ENCODE measurements at regions not wholly inside any gene's neighbourhood (a gene's known extent, or its start where the extent isn't known, plus 50 kb on each side); places are given as distances from the start of the nearest gene placed in this dataset.

DNA sequence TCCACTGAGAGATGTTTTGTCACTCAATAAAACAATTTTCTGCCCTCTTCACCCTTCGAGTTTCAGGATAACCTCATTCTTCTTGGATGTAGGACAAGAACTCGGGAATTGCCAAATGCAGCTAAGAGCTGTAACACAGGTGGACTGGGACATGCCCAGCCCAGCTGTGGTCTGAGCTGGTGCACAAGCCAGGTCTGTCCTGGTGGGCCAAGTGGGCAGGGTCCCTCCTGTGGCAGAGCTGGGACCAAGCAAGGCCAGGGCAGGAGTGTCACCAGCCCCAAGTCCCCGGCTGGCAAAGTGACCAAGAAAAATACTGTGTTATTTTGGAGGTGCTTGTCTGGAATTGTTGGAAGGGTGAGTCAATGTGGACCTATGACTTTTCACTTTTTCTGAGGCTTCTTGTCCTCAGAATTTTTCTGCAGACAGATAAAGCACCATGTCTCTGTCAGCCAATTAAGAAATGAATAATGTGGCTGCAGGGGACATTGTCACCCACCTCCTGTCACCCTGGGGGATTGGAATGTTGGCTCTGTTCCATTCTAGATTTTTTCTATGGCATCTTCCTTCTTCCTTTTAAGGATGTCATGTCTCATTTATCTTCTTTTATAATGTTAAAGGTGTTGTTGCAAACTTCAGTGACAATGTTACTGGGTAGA lies 645.2 kb upstream of the EPHA6 start:
- Mint-ChIP-seq H3K4me3 (no peak overlapping the region), H3K4me1 (no peaks in the 10 kb centered on the region), H3K27ac (no peak overlapping the region), H3K27me3 (no peaks in the 10 kb centered on the region), H3K9me3 (no peaks in the 10 kb centered on the region), H3K36me3 (ENCODE audit: low read depth) (no peaks in the 10 kb centered on the region)
- DNase-seq, result no peak
- intact Hi-C loops (cut with micrococcal nuclease), result no loop called here

DNA sequence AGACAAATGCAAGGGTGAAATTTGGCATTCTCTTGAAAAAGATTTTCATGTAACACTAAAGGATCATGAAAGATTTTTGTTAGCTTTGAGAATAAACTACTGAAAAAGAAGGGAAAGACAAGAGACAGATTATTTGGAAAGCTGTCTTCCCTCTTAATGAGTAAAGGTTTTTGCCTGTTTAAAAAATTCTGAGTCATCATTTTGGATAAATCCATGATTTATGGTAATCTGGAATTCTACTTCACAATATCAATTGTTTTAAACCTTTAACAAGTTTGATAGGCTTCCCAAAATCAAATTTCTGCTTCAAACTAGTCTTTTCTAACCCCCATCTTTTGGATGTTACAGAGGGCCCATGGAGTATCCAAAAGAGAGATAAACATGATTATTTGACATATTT lies 641.5 kb upstream of the EPHA6 start:
- H3K27ac Mint-ChIP-seq, result no peak overlapping the region
- H3K4me3 Mint-ChIP-seq, result no peak overlapping the region
- DNase-seq, result no peak
- no peaks in the 10 kb centered on the region for H3K4me1 Mint-ChIP-seq
- intact Hi-C loops (cut with micrococcal nuclease), result no loop called here
- H3K36me3 Mint-ChIP-seq (ENCODE audit: low read depth), result no peaks in the 10 kb centered on the region
- no peaks in the 10 kb centered on the region for H3K9me3 Mint-ChIP-seq
- H3K27me3 Mint-ChIP-seq, result no peaks in the 10 kb centered on the region

DNA sequence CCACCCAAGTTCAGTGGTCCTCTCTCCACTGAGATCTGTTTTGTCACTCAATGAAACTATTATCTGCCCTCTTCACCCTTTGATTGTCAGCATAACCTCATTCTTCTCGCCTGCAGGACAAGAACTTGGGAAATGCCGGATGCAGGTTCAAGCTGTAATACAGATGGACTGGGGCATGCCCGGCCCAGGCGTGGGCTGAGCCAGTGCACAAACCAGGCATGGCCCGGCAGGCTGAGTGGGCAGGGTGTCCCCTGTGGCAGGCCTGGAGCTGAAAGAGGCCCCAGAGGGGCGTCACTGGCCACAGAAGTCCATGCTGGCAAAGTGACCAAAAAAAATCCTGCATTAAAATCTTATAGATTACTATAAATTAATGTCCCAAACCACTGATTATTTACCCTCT lies 638.9 kb upstream of the EPHA6 start:
- no peak for DNase-seq
- H3K9me3 Mint-ChIP-seq, result no peaks in the 10 kb centered on the region

GRCh38 chr3:96182756-96183155 lies 631.6 kb upstream of the EPHA6 start:
- no peaks in the 10 kb centered on the region for H3K4me1 Mint-ChIP-seq
- H3K27ac Mint-ChIP-seq, result no peak overlapping the region
- no peak overlapping the region for H3K4me3 Mint-ChIP-seq
- intact Hi-C loops (cut with micrococcal nuclease), result no loop called here
- no peak for DNase-seq
- no peaks in the 10 kb centered on the region for H3K27me3 Mint-ChIP-seq
- no peaks in the 10 kb centered on the region for H3K9me3 Mint-ChIP-seq
- H3K36me3 Mint-ChIP-seq (ENCODE audit: low read depth), result no peaks in the 10 kb centered on the region

More for the DNA sequence above, 638.9 kb upstream of the EPHA6 start:
- Mint-ChIP-seq H3K27ac (no peak overlapping the region), H3K27me3 (no peaks in the 10 kb centered on the region), H3K4me3 (no peak overlapping the region), H3K36me3 (ENCODE audit: low read depth) (no peaks in the 10 kb centered on the region), H3K4me1 (no peaks in the 10 kb centered on the region)
- intact Hi-C loops (cut with micrococcal nuclease), result no loop called here

DNA sequence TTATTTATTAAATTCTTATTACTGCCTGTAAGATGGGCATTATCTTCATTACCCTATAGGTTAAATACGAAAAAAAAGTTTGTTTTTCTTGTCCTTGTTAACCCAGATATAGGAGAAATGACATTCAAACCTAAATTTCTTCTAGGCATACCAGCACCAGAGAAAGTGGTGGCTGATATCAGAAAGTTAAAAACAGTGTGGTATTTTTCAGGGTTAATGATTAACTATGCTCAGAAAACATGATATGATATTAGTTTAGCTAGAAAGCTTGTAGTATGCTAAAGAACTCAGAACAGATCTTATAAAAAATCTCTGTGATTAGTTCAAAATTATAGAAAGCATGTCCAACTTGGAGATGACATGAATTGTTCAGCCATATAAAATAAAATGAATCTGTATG lies 630.5 kb upstream of the EPHA6 start:
- H3K4me3 Mint-ChIP-seq, result no peak overlapping the region
- no peak for DNase-seq
- H3K27me3 Mint-ChIP-seq, result no peaks in the 10 kb centered on the region
- H3K9me3 Mint-ChIP-seq, result peaks cover 5% of the 10 kb centered on the region
- no peaks in the 10 kb centered on the region for H3K36me3 Mint-ChIP-seq (ENCODE audit: low read depth)
- no peak overlapping the region for H3K27ac Mint-ChIP-seq
- intact Hi-C loops (cut with micrococcal nuclease), result no loop called here
- no peaks in the 10 kb centered on the region for H3K4me1 Mint-ChIP-seq

DNA sequence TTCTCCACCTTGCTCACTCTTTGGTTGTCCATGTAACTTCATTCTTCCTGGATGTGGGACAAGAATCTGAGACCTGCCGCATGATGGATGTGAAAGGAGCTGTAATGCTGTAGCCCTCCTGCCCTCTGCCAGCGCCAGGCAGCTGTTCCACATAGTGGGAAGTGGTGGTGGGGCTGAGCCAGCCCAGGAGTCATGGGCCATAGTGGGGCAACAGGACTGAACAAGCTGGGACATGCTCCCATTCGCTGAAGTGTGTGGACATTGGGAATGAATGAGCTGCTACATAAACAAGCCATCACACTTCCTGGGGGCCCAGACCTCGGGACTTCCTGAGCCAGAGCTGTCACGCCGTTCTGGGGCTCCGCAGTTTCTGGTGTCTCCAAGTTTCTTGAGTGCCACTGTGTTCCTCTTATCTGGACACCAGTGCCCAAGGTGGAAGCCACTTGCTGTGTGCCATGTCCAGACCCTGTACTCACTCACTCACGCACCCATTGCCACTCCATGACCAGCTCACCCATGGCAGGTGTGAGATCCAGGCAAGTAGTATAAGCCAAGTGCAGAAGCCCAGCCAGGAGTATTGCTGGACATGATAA lies 624.3 kb upstream of the EPHA6 start:
- Mint-ChIP-seq H3K36me3 (ENCODE audit: low read depth) (no peaks in the 10 kb centered on the region), H3K4me1 (no peaks in the 10 kb centered on the region), H3K4me3 (no peak overlapping the region), H3K9me3 (peaks cover 5% of the 10 kb centered on the region), H3K27me3 (no peaks in the 10 kb centered on the region), H3K27ac (no peak overlapping the region)
- no peak for DNase-seq
- intact Hi-C loops (cut with micrococcal nuclease), result no loop called here

- DNase-seq, result no peak
- Mint-ChIP-seq H3K9me3 (peaks cover 3% of the 10 kb centered on the region), H3K4me1 (no peaks in the 10 kb centered on the region), H3K36me3 (ENCODE audit: low read depth) (no peaks in the 10 kb centered on the region), H3K27me3 (no peaks in the 10 kb centered on the region), H3K4me3 (no peak overlapping the region), H3K27ac (no peak overlapping the region)
- intact Hi-C loops (cut with micrococcal nuclease), result no loop called here
Measured at GRCh38 chr3:96192966-96193550, 621.3 kb upstream of the EPHA6 start.

GRCh38 chr3:96200897-96201296 lies 613.5 kb upstream of the EPHA6 start:
- intact Hi-C loops (cut with micrococcal nuclease), result no loop called here
- Mint-ChIP-seq H3K36me3 (ENCODE audit: low read depth) (no peaks in the 10 kb centered on the region), H3K4me3 (no peak overlapping the region), H3K4me1 (no peaks in the 10 kb centered on the region), H3K27me3 (no peaks in the 10 kb centered on the region), H3K27ac (no peak overlapping the region), H3K9me3 (no peaks in the 10 kb centered on the region)
- DNase-seq, result no peak

DNA sequence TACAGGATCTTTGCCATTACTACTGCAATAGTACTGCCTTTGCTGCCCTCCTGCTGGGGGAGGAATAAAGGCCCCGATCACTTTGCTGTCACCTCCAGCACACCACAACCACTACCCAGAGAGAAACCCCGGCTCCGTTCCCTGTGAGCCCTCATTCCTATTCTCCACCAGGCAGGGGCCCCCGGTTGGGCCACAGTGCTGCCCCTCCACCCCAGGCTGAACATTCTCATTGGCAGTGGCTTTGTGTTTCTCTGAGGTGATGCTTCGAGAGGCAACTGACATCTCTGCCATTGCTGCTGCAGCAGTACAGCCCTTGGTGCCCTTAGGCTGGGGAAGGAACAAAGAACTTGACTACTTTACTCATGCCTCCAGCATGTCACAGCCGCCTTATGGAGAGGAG lies 612.9 kb upstream of the EPHA6 start:
- H3K9me3 Mint-ChIP-seq, result no peaks in the 10 kb centered on the region
- H3K36me3 Mint-ChIP-seq (ENCODE audit: low read depth), result no peaks in the 10 kb centered on the region
- no peaks in the 10 kb centered on the region for H3K27me3 Mint-ChIP-seq
- H3K4me3 Mint-ChIP-seq, result no peak overlapping the region
- intact Hi-C loops (cut with micrococcal nuclease), result no loop called here
- no peak overlapping the region for H3K27ac Mint-ChIP-seq
- no peaks in the 10 kb centered on the region for H3K4me1 Mint-ChIP-seq
- no peak for DNase-seq

DNA sequence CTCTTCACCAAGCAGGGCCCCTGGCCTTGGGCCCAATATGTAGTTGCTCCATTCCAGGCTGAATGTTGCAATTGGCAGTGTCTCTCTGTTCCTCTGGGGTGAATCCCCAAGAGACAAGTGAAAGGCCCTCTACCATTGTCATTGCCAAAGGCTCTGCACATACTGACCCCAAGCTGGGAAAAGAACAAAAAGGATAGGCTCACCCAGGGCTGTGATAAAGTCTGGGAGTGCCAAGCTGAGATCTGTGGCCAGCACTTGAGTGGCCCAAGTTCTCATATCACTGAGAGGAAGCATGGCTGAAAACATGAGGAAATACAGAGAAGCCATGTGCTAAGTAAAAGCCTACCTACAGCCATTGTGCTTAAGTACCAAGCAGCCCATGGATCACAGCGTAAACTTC lies 612.2 kb upstream of the EPHA6 start:
- Mint-ChIP-seq H3K4me3 (no peak overlapping the region), H3K9me3 (no peaks in the 10 kb centered on the region), H3K36me3 (ENCODE audit: low read depth) (no peaks in the 10 kb centered on the region), H3K27ac (no peak overlapping the region), H3K4me1 (no peaks in the 10 kb centered on the region), H3K27me3 (no peaks in the 10 kb centered on the region)
- intact Hi-C loops (cut with micrococcal nuclease), result no loop called here
- no peak for DNase-seq

- Mint-ChIP-seq H3K27me3 (no peaks in the 10 kb centered on the region), H3K4me3 (no peak overlapping the region), H3K36me3 (ENCODE audit: low read depth) (no peaks in the 10 kb centered on the region), H3K4me1 (no peaks in the 10 kb centered on the region), H3K9me3 (peaks cover 4% of the 10 kb centered on the region), H3K27ac (no peak overlapping the region)
- intact Hi-C loops (cut with micrococcal nuclease), result no loop called here
- DNase-seq, result no peak
Measured at GRCh38 chr3:96209699-96210098, 604.7 kb upstream of the EPHA6 start.

- intact Hi-C loops (cut with micrococcal nuclease), result no loop called here
- Mint-ChIP-seq H3K4me3 (no peak overlapping the region), H3K9me3 (peaks cover 4% of the 10 kb centered on the region), H3K4me1 (no peaks in the 10 kb centered on the region), H3K36me3 (ENCODE audit: low read depth) (no peaks in the 10 kb centered on the region), H3K27me3 (no peaks in the 10 kb centered on the region), H3K27ac (no peak overlapping the region)
- no peak for DNase-seq
Measured at GRCh38 chr3:96213393-96213792, 601.0 kb upstream of the EPHA6 start.

DNA sequence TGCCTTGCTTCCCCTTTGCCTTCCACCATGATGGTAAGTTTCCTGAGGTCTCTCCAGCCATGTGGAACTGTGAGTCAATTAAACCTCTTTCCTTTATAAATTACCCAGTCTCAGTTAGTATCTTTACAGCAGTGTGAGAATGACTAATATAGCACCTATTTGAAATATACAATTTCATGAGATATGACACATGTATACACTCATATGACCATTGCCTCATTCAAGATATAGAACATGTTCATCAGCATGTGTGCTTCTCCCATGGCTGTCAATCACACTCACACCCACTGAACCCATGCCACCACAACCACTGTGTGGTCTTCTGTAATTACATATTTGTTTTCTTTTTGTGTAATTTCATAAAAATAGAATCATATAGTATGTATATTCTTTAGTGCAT lies 599.5 kb upstream of the EPHA6 start:
- DNase-seq, result no peak
- Mint-ChIP-seq H3K36me3 (ENCODE audit: low read depth) (no peaks in the 10 kb centered on the region), H3K27ac (no peak overlapping the region), H3K4me1 (no peaks in the 10 kb centered on the region), H3K27me3 (no peaks in the 10 kb centered on the region), H3K4me3 (no peak overlapping the region), H3K9me3 (peaks cover 1% of the 10 kb centered on the region)
- intact Hi-C loops (cut with micrococcal nuclease), result no loop called here

DNA sequence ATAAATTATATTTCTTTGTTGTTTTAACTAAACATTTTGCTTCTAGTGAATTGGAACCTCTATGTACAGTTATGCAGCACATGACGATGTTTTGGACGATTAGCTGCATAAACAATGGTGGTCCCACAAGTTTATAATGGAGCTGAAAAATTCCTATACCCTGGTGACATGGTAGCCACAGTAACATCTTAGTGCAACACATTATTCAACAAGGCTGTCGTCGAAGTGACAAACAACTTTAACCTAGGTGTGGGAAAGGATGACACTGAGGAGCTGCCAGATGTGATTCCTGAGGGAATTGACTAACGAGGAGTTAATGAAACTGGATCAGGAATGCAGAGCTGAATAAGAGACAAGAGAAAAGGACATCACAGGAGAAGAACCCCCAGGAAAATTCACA lies 588.9 kb upstream of the EPHA6 start:
- Mint-ChIP-seq H3K27ac (no peak overlapping the region), H3K27me3 (no peaks in the 10 kb centered on the region), H3K4me3 (no peak overlapping the region), H3K4me1 (no peaks in the 10 kb centered on the region), H3K36me3 (ENCODE audit: low read depth) (no peaks in the 10 kb centered on the region), H3K9me3 (no peaks in the 10 kb centered on the region)
- DNase-seq, result no peak
- intact Hi-C loops (cut with micrococcal nuclease), result no loop called here

DNA sequence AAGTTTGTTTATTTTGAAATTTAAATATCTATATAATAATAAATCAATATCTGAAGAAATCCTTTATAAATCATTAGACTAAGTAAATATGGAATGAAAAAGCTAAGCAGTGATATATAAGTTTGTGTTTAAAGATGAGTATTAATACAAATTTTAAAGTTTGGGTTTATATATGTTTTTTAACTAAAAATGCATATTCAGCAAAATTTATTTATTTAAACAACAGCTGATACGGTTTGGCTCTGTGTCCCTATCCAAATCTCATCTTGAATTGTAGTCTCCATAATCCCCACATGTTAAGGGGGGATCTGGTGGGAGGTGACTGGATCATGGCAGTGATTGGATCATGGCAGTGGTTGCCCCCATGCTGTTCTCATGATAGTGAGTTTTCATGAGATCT lies 580.7 kb upstream of the EPHA6 start:
- H3K4me1 Mint-ChIP-seq, result no peaks in the 10 kb centered on the region
- no peaks in the 10 kb centered on the region for H3K36me3 Mint-ChIP-seq (ENCODE audit: low read depth)
- no peak overlapping the region for H3K27ac Mint-ChIP-seq
- H3K27me3 Mint-ChIP-seq, result no peaks in the 10 kb centered on the region
- intact Hi-C loops (cut with micrococcal nuclease), result no loop called here
- DNase-seq, result no peak
- H3K9me3 Mint-ChIP-seq, result no peaks in the 10 kb centered on the region
- H3K4me3 Mint-ChIP-seq, result no peak overlapping the region

All from activated CD4-positive, alpha-beta T cell treated with anti-CD3 and anti-CD28 coated beads, Interleukin-2, amount 10 ng/mL, durations not matched to agents 24 days and 14 days (primary cell).